ENCODE measurements at regions not wholly inside any gene's neighbourhood (a gene's known extent, or its start where the extent isn't known, plus 50 kb on each side); places are given as distances from the start of the nearest gene placed in this dataset.

GRCh38 chr12:114986849-114987248 is 302.9 kb upstream of the TBX3 start:
- Histone ChIP-seq H3K4me3 (no peak overlapping the region), H3K27me3 (no peaks in the 10 kb centered on the region), H3K27ac (no peak overlapping the region), H3K36me3 (no peaks in the 10 kb centered on the region), H4K20me1 (no peaks in the 10 kb centered on the region), H3K4me1 (no peaks in the 10 kb centered on the region), H3K4me2 (no peak overlapping the region), H3K9ac (no peak overlapping the region), H3K9me3 (no peaks in the 10 kb centered on the region)
- TF ChIP-seq Cebpa-rat (IDR thresholded peaks at IDR 0.05): no peak

- Histone ChIP-seq H3K27ac (no peak overlapping the region), H3K27me3 (no peaks in the 10 kb centered on the region), H3K9me3 (no peaks in the 10 kb centered on the region), H3K4me1 (no peaks in the 10 kb centered on the region), H3K36me3 (no peaks in the 10 kb centered on the region), H3K4me3 (no peak overlapping the region), H3K4me2 (no peak overlapping the region), H3K9ac (no peak overlapping the region), H4K20me1 (no peaks in the 10 kb centered on the region)
- no peak for TF ChIP-seq Cebpa-rat (IDR thresholded peaks at IDR 0.05)
These were observed 302.3 kb upstream of the TBX3 start for GRCh38 chr12:114986178-114986714.

- no peaks in the 10 kb centered on the region for H4K20me1 ChIP-seq
- H3K27me3 ChIP-seq: no peaks in the 10 kb centered on the region
- no peaks in the 10 kb centered on the region for H3K4me1 ChIP-seq
- H3K4me3 ChIP-seq: no peak overlapping the region
- no peak overlapping the region for H3K4me2 ChIP-seq
- H3K9ac ChIP-seq: no peak overlapping the region
- no peak overlapping the region for H3K27ac ChIP-seq
- H3K9me3 ChIP-seq: no peaks in the 10 kb centered on the region
- no peak for TF ChIP-seq Cebpa-rat (IDR thresholded peaks at IDR 0.05)
- no peaks in the 10 kb centered on the region for H3K36me3 ChIP-seq
These were observed 300.7 kb upstream of the TBX3 start for GRCh38 chr12:114984634-114985061.

- Histone ChIP-seq H3K9me3 (no peaks in the 10 kb centered on the region), H3K27ac (no peak overlapping the region), H3K36me3 (no peaks in the 10 kb centered on the region), H3K27me3 (no peaks in the 10 kb centered on the region), H3K4me3 (no peak overlapping the region), H3K4me1 (no peaks in the 10 kb centered on the region), H3K9ac (no peak overlapping the region), H3K4me2 (no peak overlapping the region), H4K20me1 (no peaks in the 10 kb centered on the region)
- no peak for TF ChIP-seq Cebpa-rat (IDR thresholded peaks at IDR 0.05)
These were observed 298.8 kb upstream of the TBX3 start for GRCh38 chr12:114982760-114983159.

- Histone ChIP-seq H3K4me1 (no peaks in the 10 kb centered on the region), H3K27ac (no peak overlapping the region), H3K9ac (no peak overlapping the region), H3K4me2 (no peak overlapping the region), H3K4me3 (no peak overlapping the region), H3K9me3 (no peaks in the 10 kb centered on the region), H3K36me3 (no peaks in the 10 kb centered on the region), H4K20me1 (no peaks in the 10 kb centered on the region), H3K27me3 (no peaks in the 10 kb centered on the region)
- no peak for TF ChIP-seq Cebpa-rat (IDR thresholded peaks at IDR 0.05)
These were observed 297.1 kb upstream of the TBX3 start for GRCh38 chr12:114981036-114981435.

- no peak overlapping the region for H3K4me2 ChIP-seq
These were observed 293.0 kb upstream of the TBX3 start for GRCh38 chr12:114976959-114977358.

GRCh38 chr12:114976372-114976771 is 292.4 kb upstream of the TBX3 start:
- H3K9ac ChIP-seq: no peak overlapping the region
- no peaks in the 10 kb centered on the region for H3K9me3 ChIP-seq
- H3K4me2 ChIP-seq: no peak overlapping the region
- no peaks in the 10 kb centered on the region for H4K20me1 ChIP-seq
- no peak overlapping the region for H3K4me3 ChIP-seq
- no peak overlapping the region for H3K27ac ChIP-seq
- TF ChIP-seq Cebpa-rat (IDR thresholded peaks at IDR 0.05): no peak
- H3K4me1 ChIP-seq: no peaks in the 10 kb centered on the region
- H3K36me3 ChIP-seq: no peaks in the 10 kb centered on the region
- H3K27me3 ChIP-seq: no peaks in the 10 kb centered on the region

More at GRCh38 chr12:114976959-114977358, 293.0 kb upstream of the TBX3 start:
- Histone ChIP-seq H3K27me3 (no peaks in the 10 kb centered on the region), H4K20me1 (no peaks in the 10 kb centered on the region), H3K4me3 (no peak overlapping the region), H3K27ac (no peak overlapping the region), H3K9ac (no peak overlapping the region), H3K9me3 (no peaks in the 10 kb centered on the region), H3K4me1 (no peaks in the 10 kb centered on the region), H3K36me3 (no peaks in the 10 kb centered on the region)
- TF ChIP-seq Cebpa-rat (IDR thresholded peaks at IDR 0.05): no peak

- Histone ChIP-seq H3K9ac (no peak overlapping the region), H3K36me3 (no peaks in the 10 kb centered on the region), H3K27ac (no peak overlapping the region), H3K4me3 (no peak overlapping the region), H4K20me1 (no peaks in the 10 kb centered on the region), H3K4me1 (no peaks in the 10 kb centered on the region), H3K9me3 (no peaks in the 10 kb centered on the region), H3K27me3 (no peaks in the 10 kb centered on the region), H3K4me2 (no peak overlapping the region)
- TF ChIP-seq Cebpa-rat (IDR thresholded peaks at IDR 0.05): no peak
These were observed 291.8 kb upstream of the TBX3 start for GRCh38 chr12:114975640-114976310.

GRCh38 chr12:114974826-114975639 is 291.1 kb upstream of the TBX3 start:
- H3K27ac ChIP-seq: no peak overlapping the region
- no peaks in the 10 kb centered on the region for H4K20me1 ChIP-seq
- H3K9ac ChIP-seq: no peak overlapping the region
- H3K9me3 ChIP-seq: no peaks in the 10 kb centered on the region
- no peak for TF ChIP-seq Cebpa-rat (IDR thresholded peaks at IDR 0.05)
- no peak overlapping the region for H3K4me2 ChIP-seq
- no peaks in the 10 kb centered on the region for H3K4me1 ChIP-seq
- H3K4me3 ChIP-seq: no peak overlapping the region
- no peaks in the 10 kb centered on the region for H3K27me3 ChIP-seq
- no peaks in the 10 kb centered on the region for H3K36me3 ChIP-seq

GRCh38 chr12:114974333-114974732 is 290.4 kb upstream of the TBX3 start:
- Histone ChIP-seq H3K4me3 (no peak overlapping the region), H4K20me1 (no peaks in the 10 kb centered on the region), H3K9me3 (no peaks in the 10 kb centered on the region), H3K4me2 (no peak overlapping the region), H3K36me3 (no peaks in the 10 kb centered on the region), H3K4me1 (no peaks in the 10 kb centered on the region), H3K9ac (no peak overlapping the region), H3K27ac (no peak overlapping the region), H3K27me3 (no peaks in the 10 kb centered on the region)
- no peak for TF ChIP-seq Cebpa-rat (IDR thresholded peaks at IDR 0.05)

Data from BLaER1 (cell line).